HepG2 (cell line): ENCODE measurements at regions not wholly inside any gene's neighbourhood (a gene's known extent, or its start where the extent isn't known, plus 50 kb on each side); places are given as distances from the start of the nearest gene placed in this dataset.

Experiments used
- ARID2 ChIP-seq: sonication (generic); formaldehyde crosslinking; IDR thresholded peaks from 2 replicates; pipeline ENCODE4 v1.8.1; 2022; ENCODE audit warnings: mild to moderate bottlenecking, missing genetic modification reagents, borderline replicate concordance
- FOXA3 ChIP-seq: IDR thresholded peaks from 2 replicates; pipeline ENCODE4 v1.6.1; 2016; ENCODE audit warnings: missing genetic modification reagents, missing compliant biosample characterization
- FOXK2 ChIP-seq: fragments of 450-650 bp; IDR thresholded peaks from 2 replicates; pipeline ENCODE4 v1.6.1; 2016
- HNRNPUL1 ChIP-seq: fragments of 200-400 bp; formaldehyde crosslinking; IDR thresholded peaks from 2 replicates; pipeline ENCODE4 v1.6.1; 2017; ENCODE audit warnings: low read depth, mild to moderate bottlenecking, low read length, moderate library complexity
- IRX3 ChIP-seq: sonication (generic); formaldehyde crosslinking; IDR thresholded peaks from 2 replicates; pipeline ENCODE4 v1.8.1; 2023; ENCODE audit warnings: mild to moderate bottlenecking, low read depth, missing genetic modification reagents, borderline replicate concordance
- MED13 ChIP-seq: sonication (generic); formaldehyde crosslinking; IDR thresholded peaks from 2 replicates; pipeline ENCODE4 v1.5.0; 2020; ENCODE audit warnings: missing genetic modification reagents
- NKX3-1 ChIP-seq: sonication (generic); formaldehyde crosslinking; IDR thresholded peaks from 2 replicates; pipeline ENCODE4 v1.5.0; 2020; ENCODE audit warnings: missing genetic modification reagents
- POGZ ChIP-seq: sonication (generic); formaldehyde crosslinking; IDR thresholded peaks from 2 replicates; pipeline ENCODE4 v1.4.0; 2020; ENCODE audit warnings: mild to moderate bottlenecking, missing genetic modification reagents
- PTBP1 ChIP-seq: fragments of 200-400 bp; formaldehyde crosslinking; IDR thresholded peaks from 2 replicates; pipeline ENCODE4 v1.6.1; 2018; ENCODE audit warnings: low read length, low read depth; ENCODE audit not compliant: poor library complexity, severe bottlenecking
- SAFB2 ChIP-seq: sonication (generic); formaldehyde crosslinking; IDR thresholded peaks from 2 replicates; pipeline ENCODE4 v1.5.1; 2020; ENCODE audit warnings: missing genetic modification reagents, low read depth, mild to moderate bottlenecking, borderline replicate concordance
- SNAPC2 ChIP-seq: sonication (generic); formaldehyde crosslinking; IDR thresholded peaks from 2 replicates; pipeline ENCODE4 v1.8.1; 2022; ENCODE audit warnings: mild to moderate bottlenecking, missing genetic modification reagents
- TARDBP ChIP-seq: sonication (generic); formaldehyde crosslinking; IDR thresholded peaks from 2 replicates; pipeline ENCODE4 v1.8.0; 2022; ENCODE audit warnings: mild to moderate bottlenecking, missing genetic modification reagents
- ZBTB1 ChIP-seq: sonication (generic); formaldehyde crosslinking; IDR thresholded peaks from 2 replicates; pipeline ENCODE4 v1.4.0; 2020; ENCODE audit warnings: missing genetic modification reagents, borderline replicate concordance
- ZHX1 ChIP-seq: sonication (generic); formaldehyde crosslinking; IDR thresholded peaks from 2 replicates; pipeline ENCODE4 v1.8.1; 2022; ENCODE audit warnings: low read depth, mild to moderate bottlenecking, missing genetic modification reagents
- ZNF138 ChIP-seq: sonication (generic); formaldehyde crosslinking; IDR thresholded peaks from 2 replicates; pipeline ENCODE4 v1.5.0; 2020; ENCODE audit warnings: mild to moderate bottlenecking, low read depth, missing genetic modification reagents
- ZNF451 ChIP-seq: sonication (generic); formaldehyde crosslinking; IDR thresholded peaks from 2 replicates; pipeline ENCODE4 v1.5.0; 2020; ENCODE audit warnings: mild to moderate bottlenecking, missing genetic modification reagents
- ZNF572 ChIP-seq: sonication (generic); formaldehyde crosslinking; IDR thresholded peaks from 2 replicates; pipeline ENCODE4 v1.5.1; 2020; ENCODE audit warnings: mild to moderate bottlenecking, missing genetic modification reagents
- ZNF598 ChIP-seq: sonication (generic); formaldehyde crosslinking; IDR thresholded peaks from 2 replicates; pipeline ENCODE4 v1.5.1; 2020; ENCODE audit warnings: mild to moderate bottlenecking, missing genetic modification reagents, borderline replicate concordance
- ZNF761 ChIP-seq: sonication (generic); formaldehyde crosslinking; conservative IDR thresholded peaks from 2 replicates; pipeline ENCODE4 v1.4.0; 2020; ENCODE audit warnings: mild to moderate bottlenecking, missing genetic modification reagents
- TF ChIP-seq, protein P1 (sequence below): sonication (generic); formaldehyde crosslinking; IDR thresholded peaks from 2 replicates; pipeline ENCODE4; 2020; ENCODE audit warnings: missing genetic modification reagents, mild to moderate bottlenecking, borderline replicate concordance
- TF ChIP-seq, protein P2 (sequence below): IDR thresholded peaks from 2 replicates; pipeline ENCODE4 v1.6.1; 2012; ENCODE audit warnings: inconsistent platforms

GRCh38 chr13:21837841-21838551 lies 167.1 kb downstream of the FGF9 start (continued):
- TF ChIP-seq, protein P1, sequence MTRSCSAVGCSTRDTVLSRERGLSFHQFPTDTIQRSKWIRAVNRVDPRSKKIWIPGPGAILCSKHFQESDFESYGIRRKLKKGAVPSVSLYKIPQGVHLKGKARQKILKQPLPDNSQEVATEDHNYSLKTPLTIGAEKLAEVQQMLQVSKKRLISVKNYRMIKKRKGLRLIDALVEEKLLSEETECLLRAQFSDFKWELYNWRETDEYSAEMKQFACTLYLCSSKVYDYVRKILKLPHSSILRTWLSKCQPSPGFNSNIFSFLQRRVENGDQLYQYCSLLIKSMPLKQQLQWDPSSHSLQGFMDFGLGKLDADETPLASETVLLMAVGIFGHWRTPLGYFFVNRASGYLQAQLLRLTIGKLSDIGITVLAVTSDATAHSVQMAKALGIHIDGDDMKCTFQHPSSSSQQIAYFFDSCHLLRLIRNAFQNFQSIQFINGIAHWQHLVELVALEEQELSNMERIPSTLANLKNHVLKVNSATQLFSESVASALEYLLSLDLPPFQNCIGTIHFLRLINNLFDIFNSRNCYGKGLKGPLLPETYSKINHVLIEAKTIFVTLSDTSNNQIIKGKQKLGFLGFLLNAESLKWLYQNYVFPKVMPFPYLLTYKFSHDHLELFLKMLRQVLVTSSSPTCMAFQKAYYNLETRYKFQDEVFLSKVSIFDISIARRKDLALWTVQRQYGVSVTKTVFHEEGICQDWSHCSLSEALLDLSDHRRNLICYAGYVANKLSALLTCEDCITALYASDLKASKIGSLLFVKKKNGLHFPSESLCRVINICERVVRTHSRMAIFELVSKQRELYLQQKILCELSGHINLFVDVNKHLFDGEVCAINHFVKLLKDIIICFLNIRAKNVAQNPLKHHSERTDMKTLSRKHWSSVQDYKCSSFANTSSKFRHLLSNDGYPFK (CRISPR knock-in tag), result no peak
- TF ChIP-seq ZNF572 (CRISPR knock-in tag), result no peak
- TF ChIP-seq FOXK2, result no peak
- no peak for TF ChIP-seq MED13 (CRISPR knock-in tag)
- TF ChIP-seq SNAPC2, result no peak
- TF ChIP-seq ZNF138, result no peak
- no peak for TF ChIP-seq ZNF598 (CRISPR knock-in tag)
- TF ChIP-seq HNRNPUL1, result no peak
- TF ChIP-seq IRX3 (CRISPR knock-in tag), result no peak
- TF ChIP-seq ZHX1 (CRISPR knock-in tag), result no peak
- TF ChIP-seq, protein P2, sequence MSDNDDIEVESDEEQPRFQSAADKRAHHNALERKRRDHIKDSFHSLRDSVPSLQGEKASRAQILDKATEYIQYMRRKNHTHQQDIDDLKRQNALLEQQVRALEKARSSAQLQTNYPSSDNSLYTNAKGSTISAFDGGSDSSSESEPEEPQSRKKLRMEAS, result no peak
- peak; percentile 58; the same call in 1 of the 2 replicates for TF ChIP-seq POGZ (CRISPR knock-in tag)
- no peak for TF ChIP-seq SAFB2 (CRISPR knock-in tag)
- no peak for TF ChIP-seq ZNF451
- TF ChIP-seq PTBP1, result no peak
- no peak for TF ChIP-seq NKX3-1
- TF ChIP-seq ZNF761 (CRISPR knock-in tag), result no peak
- TF ChIP-seq ARID2 (CRISPR knock-in tag), result no peak
- TF ChIP-seq ZBTB1 (CRISPR knock-in tag), result no peak
- no peak for TF ChIP-seq TARDBP
- no peak for TF ChIP-seq FOXA3
